Endothelial cell of umbilical vein (primary cell): ENCODE measurements at regions not wholly inside any gene's neighbourhood (a gene's known extent, or its start where the extent isn't known, plus 50 kb on each side); places are given as distances from the start of the nearest gene placed in this dataset.

Experiments used
- BruUV-seq: library from RNA; stranded (reverse); fragments of 400-500 nt; replicated peaks from 2 replicates; lab custom pipeline; 2021; lab: Mats Ljungman, UMichigan
- CTCF ChIA-PET: fragments of 300-600, 350-600 bp; sonication (Branson Sonifier 250); formaldehyde crosslinking; loops from one replicate; lab custom pipeline; 2021; ENCODE audit warnings: antibody characterized with exemption, inconsistent platforms; lab: Charles Lee
- POLR2A ChIA-PET: fragments of 300-600, 350-600 bp; sonication (Branson Sonifier 250); formaldehyde crosslinking; loops from one replicate; lab custom pipeline; 2021; ENCODE audit warnings: antibody characterized with exemption, inconsistent platforms; lab: Charles Lee
- DNase-seq: peaks from one replicate; pipeline ENCODE4 v3.0.0-alpha.2; 2011; ENCODE audit warnings: low read depth, low spot score
- FAIRE-seq: peaks from 2 replicates; lab custom pipeline; 2011; peaks lifted over from hg19 to GRCh38; lab: Jason Lieb, UNC
- H2AFZ ChIP-seq: 2 replicates; pipeline ENCODE4 v1.6.0; 2012; ENCODE audit warnings: low read depth, low read length, control low read depth, inconsistent platforms
- H3K27ac ChIP-seq: 2 replicates; pipeline ENCODE4 v1.5.1; 2011; ENCODE audit warnings: low read depth, mild to moderate bottlenecking, control low read depth, low read length, moderate library complexity; ENCODE audit not compliant: insufficient read depth
- H3K27me3 ChIP-seq, 2 experiments: 2 replicates each; pipeline versions ENCODE4 v1.6.0 to v1.6.1; 2011; ENCODE audit warnings: low read length in 2 of 2, mixed read lengths in 1 of 2; ENCODE audit not compliant: control insufficient read depth in 2 of 2, insufficient read depth in 2 of 2
- H3K36me3 ChIP-seq, 2 experiments: 2 replicates in 1 of 2; 3 replicates in 1 of 2; pipeline ENCODE4 v1.5.1; 2011; ENCODE audit warnings: low read length in 2 of 2, mild to moderate bottlenecking in 1 of 2, moderate library complexity in 1 of 2; ENCODE audit not compliant: control insufficient read depth in 2 of 2, insufficient read depth in 2 of 2; ENCODE audit errors: extremely low read depth in 1 of 2
- H3K4me1 ChIP-seq: 3 replicates; pipeline ENCODE4 v1.5.1; 2011; ENCODE audit warnings: mild to moderate bottlenecking, low read length; ENCODE audit not compliant: control insufficient read depth, insufficient read depth; ENCODE audit errors: extremely low read depth
- H3K4me2 ChIP-seq: 2 replicates; pipeline ENCODE4 v1.6.1; 2011; ENCODE audit warnings: low read length, control low read depth, mixed read lengths; ENCODE audit not compliant: insufficient read depth
- H3K4me3 ChIP-seq, 3 experiments: fragments of 200-600 bp in 1 of 3; sonication (generic), shearing (Covaris generic) in 1 of 3; replicated peaks in 1 of 3; 2 replicates each; pipeline ENCODE4 v1.5.1; 2011 to 2016; ENCODE audit warnings: control low read depth in 3 of 3, low read length in 3 of 3, mild to moderate bottlenecking in 2 of 3, inconsistent platforms in 1 of 3, low read depth in 1 of 3, moderate library complexity in 1 of 3; ENCODE audit not compliant: insufficient read depth in 1 of 3
- H3K79me2 ChIP-seq: 2 replicates; pipeline ENCODE4 v1.6.0; 2012; ENCODE audit warnings: low read length, inconsistent platforms; ENCODE audit not compliant: control insufficient read depth, insufficient read depth
- H3K9ac ChIP-seq: replicated peaks from 2 replicates; pipeline ENCODE3; 2011; ENCODE audit warnings: low read length, control low read depth; ENCODE audit not compliant: insufficient read depth; ENCODE audit errors: extremely low read depth
- H3K9me1 ChIP-seq: replicated peaks from 3 replicates; pipeline ENCODE4 v1.6.0; 2011; ENCODE audit warnings: mild to moderate bottlenecking, low read length; ENCODE audit not compliant: control insufficient read depth, insufficient read depth; ENCODE audit errors: extremely low read depth
- H3K9me3 ChIP-seq: replicated peaks from 2 replicates; pipeline ENCODE4 v1.5.1; 2012; ENCODE audit warnings: low read length, inconsistent platforms; ENCODE audit not compliant: control insufficient read depth, insufficient read depth
- H4K20me1 ChIP-seq: replicated peaks from 2 replicates; pipeline ENCODE3; 2011; ENCODE audit warnings: mild to moderate bottlenecking, low read length; ENCODE audit not compliant: control insufficient read depth, insufficient read depth; ENCODE audit errors: extremely low read depth
- GATA2 ChIP-seq: IDR thresholded peaks from 2 replicates; pipeline ENCODE4 v1.7.0; 2011; ENCODE audit warnings: low read depth, mild to moderate bottlenecking, moderate library complexity, mixed read lengths, low read length; ENCODE audit not compliant: insufficient read length, insufficient read depth
- JUN ChIP-seq: IDR thresholded peaks from 2 replicates; pipeline ENCODE4 v1.6.1; 2011; ENCODE audit warnings: borderline replicate concordance, low read depth; ENCODE audit not compliant: insufficient read length, insufficient read depth
- MYC ChIP-seq: IDR thresholded peaks from one replicate; pipeline ENCODE4 v1.6.1; 2011; ENCODE audit warnings: mild to moderate bottlenecking, low read depth, low read length
- POLR2AphosphoS5 ChIP-seq: IDR thresholded peaks from 2 replicates; pipeline ENCODE4 v1.6.1; 2012; ENCODE audit warnings: low read depth, mild to moderate bottlenecking, control low read depth, low read length, moderate library complexity; ENCODE audit not compliant: insufficient read depth
- dilution Hi-C: fragments of 300-500 bp; cut with MboI; formaldehyde crosslinking; loops from one replicate; pipeline ENCODE4 v1.15.0; 2019; ENCODE audit warnings: low sequenced_read_pairs; ENCODE audit not compliant: extremely low pct_ligation_motif_present
- intact Hi-C: fragments of 100-400 bp; cut with micrococcal nuclease; formaldehyde crosslinking; loops from one replicate; pipeline ENCODE4 v1.10.0; 2022
- TF ChIP-seq, protein P1 (sequence below): IDR thresholded peaks from 2 replicates; pipeline ENCODE4 v1.6.1; 2011; ENCODE audit not compliant: insufficient read depth, insufficient read length
- TF ChIP-seq, protein P2 (sequence below), 2 donors: IDR thresholded peaks; 1 replicate in 1 of 2; 2 replicates in 1 of 2; pipeline ENCODE4 v1.5.1; 2011; ENCODE audit warnings: low read length in 2 of 2, mild to moderate bottlenecking in 2 of 2, moderate library complexity in 2 of 2, control low read depth in 1 of 2, inconsistent platforms in 1 of 2, low read depth in 1 of 2; ENCODE audit not compliant: insufficient read depth in 1 of 2; ENCODE audit errors: extremely low read depth in 1 of 2

DNA sequence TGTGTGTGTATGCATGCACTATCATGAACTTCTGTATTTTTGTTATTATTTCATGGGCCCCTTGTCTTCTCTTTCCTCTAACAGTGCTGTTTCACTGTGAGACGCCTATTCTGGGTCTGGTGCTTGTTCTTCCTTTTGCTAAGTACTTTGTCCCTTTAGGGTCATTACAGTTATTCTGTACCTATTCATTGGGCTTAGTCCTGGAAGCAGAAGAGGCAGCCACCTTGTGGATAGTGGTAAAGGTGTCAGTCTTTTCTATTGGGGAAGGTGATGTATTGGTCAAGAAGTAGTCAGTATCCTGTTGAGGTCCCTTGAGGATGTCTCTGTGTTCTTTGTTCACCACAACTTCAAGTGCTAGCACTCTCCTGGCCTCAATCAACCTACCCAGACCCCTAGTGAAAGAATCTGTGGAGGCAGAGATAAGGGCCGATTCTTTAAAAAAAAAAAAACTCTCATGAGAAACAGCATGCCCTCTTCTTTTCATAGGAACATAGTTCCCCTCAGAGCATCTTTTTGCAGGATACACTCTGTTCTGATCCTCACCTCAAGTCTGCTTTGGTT, 593.8 kb downstream of the SPRY1 start:
- no peak overlapping the region for H3K4me3 ChIP-seq
- FAIRE-seq (no peak), DNase-seq (no peak)
- no peaks in the 10 kb centered on the region for H3K9me3 ChIP-seq
- peaks cover 29% of the 10 kb centered on the region for H3K4me1 ChIP-seq
- H3K79me2 ChIP-seq: no peaks in the 10 kb centered on the region
- intact Hi-C loops (no loop called here), dilution Hi-C loops (no loop called here)
- ChIA-PET POLR2A (no interaction called here), CTCF (no interaction called here)
- H3K9ac ChIP-seq: no peak overlapping the region
- no peaks in the 10 kb centered on the region for H4K20me1 ChIP-seq
- TF ChIP-seq, protein P1, sequence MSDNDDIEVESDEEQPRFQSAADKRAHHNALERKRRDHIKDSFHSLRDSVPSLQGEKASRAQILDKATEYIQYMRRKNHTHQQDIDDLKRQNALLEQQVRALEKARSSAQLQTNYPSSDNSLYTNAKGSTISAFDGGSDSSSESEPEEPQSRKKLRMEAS: no peak
- TF ChIP-seq MYC (no peak), POLR2AphosphoS5 (no peak), GATA2 (no peak), JUN (no peak)
- TF ChIP-seq, protein P2, sequence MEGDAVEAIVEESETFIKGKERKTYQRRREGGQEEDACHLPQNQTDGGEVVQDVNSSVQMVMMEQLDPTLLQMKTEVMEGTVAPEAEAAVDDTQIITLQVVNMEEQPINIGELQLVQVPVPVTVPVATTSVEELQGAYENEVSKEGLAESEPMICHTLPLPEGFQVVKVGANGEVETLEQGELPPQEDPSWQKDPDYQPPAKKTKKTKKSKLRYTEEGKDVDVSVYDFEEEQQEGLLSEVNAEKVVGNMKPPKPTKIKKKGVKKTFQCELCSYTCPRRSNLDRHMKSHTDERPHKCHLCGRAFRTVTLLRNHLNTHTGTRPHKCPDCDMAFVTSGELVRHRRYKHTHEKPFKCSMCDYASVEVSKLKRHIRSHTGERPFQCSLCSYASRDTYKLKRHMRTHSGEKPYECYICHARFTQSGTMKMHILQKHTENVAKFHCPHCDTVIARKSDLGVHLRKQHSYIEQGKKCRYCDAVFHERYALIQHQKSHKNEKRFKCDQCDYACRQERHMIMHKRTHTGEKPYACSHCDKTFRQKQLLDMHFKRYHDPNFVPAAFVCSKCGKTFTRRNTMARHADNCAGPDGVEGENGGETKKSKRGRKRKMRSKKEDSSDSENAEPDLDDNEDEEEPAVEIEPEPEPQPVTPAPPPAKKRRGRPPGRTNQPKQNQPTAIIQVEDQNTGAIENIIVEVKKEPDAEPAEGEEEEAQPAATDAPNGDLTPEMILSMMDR (IDR thresholded peaks at IDR 0.05; ENCODE audit: extremely low read depth in 1 of 2, insufficient read depth in 1 of 2, low read depth in 1 of 2, low read length in 2 of 2): no peak
- H3K9me1 ChIP-seq: no peaks in the 10 kb centered on the region
- no TSS peak for BruUV-seq
- no peak overlapping the region for H3K27ac ChIP-seq
- H3K36me3 ChIP-seq: no peaks in the 10 kb centered on the region
- no peak overlapping the region for H3K4me2 ChIP-seq
- no peak overlapping the region for H2AFZ ChIP-seq
- H3K27me3 ChIP-seq: no peaks in the 10 kb centered on the region
